Keratinocyte (primary cell): ENCODE measurements at regions not wholly inside any gene's neighbourhood (a gene's known extent, or its start where the extent isn't known, plus 50 kb on each side); places are given as distances from the start of the nearest gene placed in this dataset.

Experiments used
- EZH2 ChIP-seq: IDR thresholded peaks from one replicate; pipeline ENCODE4 v1.6.1; 2012; ENCODE audit warnings: inconsistent platforms, mild to moderate bottlenecking, low read length, moderate library complexity
- TF ChIP-seq, protein P1 (sequence below), 3 experiments: IDR thresholded peaks in 1 of 3; conservative IDR thresholded peaks in 1 of 3; optimal IDR thresholded peaks in 1 of 3; 2 replicates in 2 of 3; 3 replicates in 1 of 3; pipeline versions ENCODE3 to v1.5.1; 2011; ENCODE audit warnings: low read length in 3 of 3, mild to moderate bottlenecking in 3 of 3, moderate library complexity in 2 of 3, control low read depth in 1 of 3, inconsistent platforms in 1 of 3; ENCODE audit not compliant: insufficient read depth in 2 of 3; ENCODE audit errors: extremely low read depth in 1 of 3

DNA sequence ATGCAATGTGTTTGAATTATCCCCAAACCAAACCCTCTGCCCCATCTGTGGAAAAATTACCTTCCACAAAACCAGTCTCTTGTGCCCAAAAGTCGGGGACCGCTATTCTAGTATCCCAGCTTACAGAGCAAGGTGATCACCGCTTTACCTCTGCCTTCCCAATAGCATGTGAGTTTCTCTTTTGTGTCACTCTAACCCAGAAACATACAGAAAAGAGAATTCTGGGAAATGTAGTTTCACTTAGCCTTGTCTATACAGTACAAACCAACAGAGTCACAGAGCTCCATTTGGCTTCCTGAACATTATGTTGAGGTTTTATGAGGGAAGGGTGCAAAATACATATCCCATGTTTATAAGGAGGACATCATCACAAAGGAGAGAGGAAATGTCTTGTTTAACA, 260.3 kb upstream of the MINDY3 start:
- TF ChIP-seq EZH2 = no peak
- TF ChIP-seq, protein P1, sequence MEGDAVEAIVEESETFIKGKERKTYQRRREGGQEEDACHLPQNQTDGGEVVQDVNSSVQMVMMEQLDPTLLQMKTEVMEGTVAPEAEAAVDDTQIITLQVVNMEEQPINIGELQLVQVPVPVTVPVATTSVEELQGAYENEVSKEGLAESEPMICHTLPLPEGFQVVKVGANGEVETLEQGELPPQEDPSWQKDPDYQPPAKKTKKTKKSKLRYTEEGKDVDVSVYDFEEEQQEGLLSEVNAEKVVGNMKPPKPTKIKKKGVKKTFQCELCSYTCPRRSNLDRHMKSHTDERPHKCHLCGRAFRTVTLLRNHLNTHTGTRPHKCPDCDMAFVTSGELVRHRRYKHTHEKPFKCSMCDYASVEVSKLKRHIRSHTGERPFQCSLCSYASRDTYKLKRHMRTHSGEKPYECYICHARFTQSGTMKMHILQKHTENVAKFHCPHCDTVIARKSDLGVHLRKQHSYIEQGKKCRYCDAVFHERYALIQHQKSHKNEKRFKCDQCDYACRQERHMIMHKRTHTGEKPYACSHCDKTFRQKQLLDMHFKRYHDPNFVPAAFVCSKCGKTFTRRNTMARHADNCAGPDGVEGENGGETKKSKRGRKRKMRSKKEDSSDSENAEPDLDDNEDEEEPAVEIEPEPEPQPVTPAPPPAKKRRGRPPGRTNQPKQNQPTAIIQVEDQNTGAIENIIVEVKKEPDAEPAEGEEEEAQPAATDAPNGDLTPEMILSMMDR (optimal IDR thresholded peaks at IDR 0.05 in 1 of 3, IDR thresholded peaks at IDR 0.05 in 1 of 3, conservative IDR thresholded peaks at IDR 0.05 in 1 of 3; ENCODE audit: extremely low read depth in 1 of 3, insufficient read depth in 2 of 3, low read length in 3 of 3) = no peak
